Right ventricle myocardium inferior (tissue), 1 donor: ENCODE measurements at regions not wholly inside any gene's neighbourhood (a gene's known extent, or its start where the extent isn't known, plus 50 kb on each side); places are given as distances from the start of the nearest gene placed in this dataset.

Experiments used
- ATAC-seq: fragments of 200-7000 bp; cut with Tn5 transposase; one replicate; pipeline ENCODE4 v1.9.1; 2020; ENCODE audit warnings: mild to moderate bottlenecking, moderate library complexity
- DNase-seq: peaks from one replicate; pipeline ENCODE4 v3.0.0; 2021; ENCODE audit errors: missing footprints
- intact Hi-C: fragments of 100-400 bp; cut with DNase I; formaldehyde crosslinking; loops from one replicate; pipeline ENCODE4 v1.11.0; 2022
- donor health status: DM: no; HTN: yes; CAD: no; lungs with severe emphysema.

DNA sequence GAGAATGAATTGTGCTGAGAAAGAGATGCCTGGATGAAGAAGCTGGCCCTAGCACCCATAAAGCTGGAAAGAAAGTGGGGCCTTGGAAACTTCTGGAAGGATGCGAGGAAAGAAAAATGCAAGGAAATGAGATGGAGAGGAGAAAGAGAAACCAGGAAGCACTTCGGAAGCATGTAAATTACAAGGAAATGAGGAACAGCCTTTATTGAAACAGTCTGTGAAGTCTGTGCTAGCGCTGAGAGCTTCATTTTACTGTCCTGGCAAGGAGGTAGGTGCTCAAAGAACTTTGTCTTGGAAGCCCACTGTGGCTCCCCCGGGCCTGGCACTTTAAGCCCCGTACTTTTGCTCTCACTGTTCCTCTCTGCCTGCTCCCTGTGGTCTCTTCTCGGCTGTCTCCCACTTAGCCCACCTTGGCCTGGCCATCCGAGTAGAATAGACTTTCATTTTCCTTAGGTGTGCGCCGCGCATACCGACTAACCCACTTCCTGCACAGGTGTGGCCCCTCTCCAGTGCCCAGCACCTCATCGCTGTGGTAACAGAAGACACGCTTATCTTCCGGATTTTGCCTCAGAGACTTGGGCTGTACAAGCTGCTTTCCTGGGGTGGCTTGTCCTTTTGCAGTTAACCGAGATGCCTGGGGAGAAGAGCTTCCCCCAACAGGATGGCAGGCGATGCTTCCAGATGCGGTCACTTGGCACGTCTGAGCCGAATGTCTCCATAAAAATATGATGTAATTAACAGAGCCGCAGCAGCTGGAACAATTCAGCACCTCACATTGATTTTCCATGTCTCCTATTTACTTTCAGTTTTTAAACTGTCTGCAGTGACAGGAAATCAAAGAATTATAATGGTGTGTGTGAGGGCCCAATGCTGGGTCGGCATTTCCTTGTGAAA, 199.6 kb downstream of the HRH4 start:
- ATAC-seq, result peak; percentile 75
- intact Hi-C loops, result no loop called here

GRCh38 chr18:24660956-24661355, 200.5 kb downstream of the HRH4 start:
- no peak for DNase-seq
- intact Hi-C loops, result no loop called here
- ATAC-seq, result no peak

More for the DNA sequence above, 199.6 kb downstream of the HRH4 start:
- no peak for DNase-seq

DNA sequence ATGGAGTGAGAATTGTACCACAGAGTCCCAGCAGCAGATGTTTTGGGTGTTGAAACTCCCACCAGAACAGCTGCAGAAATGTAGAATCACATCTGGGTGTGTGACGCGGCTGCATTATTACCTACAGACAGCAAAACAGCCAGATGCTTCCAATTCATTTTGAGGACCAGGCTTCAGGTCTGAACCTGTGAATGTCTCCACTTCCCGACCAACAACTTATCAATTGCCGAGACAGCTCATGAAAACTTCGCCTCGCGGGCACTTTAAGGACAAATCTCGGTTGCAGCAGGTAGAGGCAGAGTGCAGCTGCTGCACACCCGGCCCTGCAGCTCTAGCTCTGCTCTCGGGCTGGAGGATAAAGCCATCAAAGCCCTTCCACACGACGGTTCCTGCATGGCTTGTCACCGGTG, 202.0 kb downstream of the HRH4 start:
- DNase-seq (no peak), ATAC-seq (no peak)
- intact Hi-C loops, result no loop called here

- DNase-seq, result no peak
Observed at GRCh38 chr18:24663026-24663425, 202.6 kb downstream of the HRH4 start.

GRCh38 chr18:24669015-24669414, 208.6 kb downstream of the HRH4 start:
- ATAC-seq (no peak), DNase-seq (no peak)
- intact Hi-C loops, result no loop called here

More at GRCh38 chr18:24663026-24663425, 202.6 kb downstream of the HRH4 start:
- ATAC-seq, result no peak
- intact Hi-C loops, result no loop called here

DNA sequence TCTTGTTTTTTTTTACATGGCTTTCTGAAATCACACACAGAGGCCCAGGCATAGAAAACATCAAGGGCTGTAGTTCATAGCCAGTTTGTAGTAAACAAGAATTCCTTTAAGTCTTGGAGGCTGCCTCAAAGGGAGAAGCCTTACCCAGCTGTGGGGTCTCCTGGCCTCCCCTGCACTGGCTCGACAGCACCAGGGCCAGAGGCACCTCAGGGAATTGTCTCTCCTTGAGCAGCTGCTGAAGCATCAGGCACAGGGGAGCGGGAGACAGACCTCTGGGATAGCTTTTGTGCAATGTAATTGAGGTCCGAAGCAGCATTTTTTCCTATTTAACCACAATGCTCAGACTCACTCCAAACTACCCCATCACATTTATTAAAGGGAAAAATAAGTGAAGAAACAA, 209.1 kb downstream of the HRH4 start:
- DNase-seq, result no peak
- intact Hi-C loops, result no loop called here
- ATAC-seq, result no peak

GRCh38 chr18:24672165-24672941, 211.9 kb downstream of the HRH4 start:
- intact Hi-C loops, result loop anchor here (5.0 kb wide), 1 partner anchor 70 kb away; no protein-coding TSS in a partner anchor
- DNase-seq, result no peak
- no peak for ATAC-seq

- DNase-seq, result no peak
- ATAC-seq, result no peak
- intact Hi-C loops, result loop anchor here (5.0 kb wide), 1 partner anchor 72 kb away; no protein-coding TSS in a partner anchor
Observed at GRCh38 chr18:24674200-24674599, 213.8 kb downstream of the HRH4 start.

DNA sequence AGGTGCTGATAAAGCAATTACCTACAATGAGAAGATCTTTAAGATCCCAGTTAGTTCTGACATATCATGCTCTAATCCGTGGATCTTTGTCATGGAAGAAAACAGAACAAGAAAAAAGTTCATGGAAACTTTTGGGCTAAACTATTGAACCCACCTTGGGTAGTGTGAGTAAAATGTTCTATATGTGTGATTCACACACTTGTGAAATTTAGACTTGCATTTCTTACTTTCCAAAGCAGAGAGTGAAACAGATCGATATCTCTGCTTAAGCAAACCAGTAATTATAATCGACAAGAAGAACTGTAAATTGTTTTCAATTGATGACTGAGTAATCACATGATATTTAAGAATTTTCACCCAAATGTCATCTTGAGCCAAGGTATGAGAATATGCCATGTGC, 214.2 kb downstream of the HRH4 start:
- no peak for ATAC-seq
- intact Hi-C loops, result loop anchor here (5.0 kb wide), 1 partner anchor 72 kb away; no protein-coding TSS in a partner anchor
- DNase-seq, result no peak

DNA sequence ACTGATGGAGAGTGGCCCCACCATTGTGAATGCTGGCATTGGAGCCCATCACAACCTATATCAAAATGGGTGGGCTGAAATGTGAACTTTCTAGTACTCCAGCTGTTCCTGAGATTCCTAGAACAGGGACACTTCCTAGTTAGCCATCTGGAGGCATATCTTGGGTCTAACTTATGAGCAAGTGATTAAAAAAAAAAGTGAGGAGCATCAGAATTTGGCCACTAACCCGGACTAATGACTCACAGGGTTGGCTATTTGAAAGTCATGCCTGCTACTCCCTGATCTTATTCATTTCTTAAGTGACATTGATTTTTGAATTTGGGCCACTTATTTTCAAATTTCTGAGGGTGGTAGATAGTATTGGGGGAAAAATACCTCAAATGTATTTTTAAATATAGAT, 216.6 kb downstream of the HRH4 start:
- DNase-seq (no peak), ATAC-seq (no peak)
- intact Hi-C loops, result no loop called here

DNA sequence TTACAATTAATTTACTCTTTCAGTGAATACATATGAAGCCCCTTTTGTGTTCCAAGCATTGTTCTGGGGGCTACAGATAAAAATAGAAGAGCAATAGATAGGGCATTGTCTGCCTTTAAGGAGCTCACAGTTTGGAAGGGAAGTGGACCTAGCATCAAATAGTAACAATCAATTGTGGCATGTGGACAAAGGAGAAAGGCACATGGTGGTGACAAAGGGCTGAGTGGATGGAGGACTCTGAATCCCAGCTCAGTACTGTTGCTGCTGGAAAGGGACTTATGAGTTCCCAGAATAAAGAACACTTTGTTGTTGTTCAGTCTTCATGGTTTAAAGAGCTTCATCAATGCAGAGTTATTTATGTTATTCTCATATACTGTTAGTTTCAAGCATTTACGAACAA, 217.7 kb downstream of the HRH4 start:
- intact Hi-C loops, result no loop called here
- ATAC-seq, result no peak
- no peak for DNase-seq

DNA sequence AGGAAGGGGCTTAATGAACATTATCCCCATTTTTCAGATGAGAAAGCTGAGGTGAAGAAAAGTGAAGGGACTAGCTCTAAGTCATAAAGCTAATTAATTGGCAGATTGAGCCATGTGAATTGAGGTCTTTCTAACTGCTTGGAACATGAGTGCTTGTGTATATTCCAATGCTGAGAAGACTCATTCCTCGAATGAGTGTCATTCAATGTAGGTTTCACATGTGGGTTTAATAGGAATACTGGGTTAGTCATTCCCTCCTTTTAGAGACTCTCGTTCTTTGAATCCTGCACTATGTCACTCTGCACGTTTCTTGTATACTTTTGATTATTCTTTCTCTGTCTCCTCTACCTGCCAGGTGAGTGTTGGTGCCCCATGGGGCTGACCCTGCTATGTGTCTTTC, 218.2 kb downstream of the HRH4 start:
- intact Hi-C loops, result no loop called here
- no peak for ATAC-seq
- no peak for DNase-seq

- ATAC-seq, result no peak
- intact Hi-C loops, result no loop called here
- no peak for DNase-seq
Observed at GRCh38 chr18:24679062-24679461, 218.6 kb downstream of the HRH4 start.

DNA sequence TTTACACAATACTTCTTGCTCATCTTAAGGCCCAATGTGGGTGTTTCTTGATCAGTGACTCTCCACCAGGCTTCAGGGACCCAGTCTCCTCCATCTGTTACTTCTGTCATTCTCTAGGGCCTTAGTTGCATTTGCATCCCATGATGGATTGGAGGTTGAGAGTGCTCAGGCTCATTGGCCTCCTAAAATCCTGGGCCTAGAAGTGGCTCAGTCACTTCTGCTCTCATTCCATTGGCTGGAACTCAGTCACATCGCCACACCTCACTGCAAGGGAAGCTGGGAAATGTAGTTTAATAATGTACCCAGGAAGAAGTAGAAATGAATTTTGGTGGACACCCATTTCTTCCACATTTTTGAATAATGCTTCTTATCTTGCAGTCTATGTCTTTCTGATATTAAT, 223.5 kb downstream of the HRH4 start:
- intact Hi-C loops, result no loop called here
- no peak for ATAC-seq
- DNase-seq, result no peak

DNA sequence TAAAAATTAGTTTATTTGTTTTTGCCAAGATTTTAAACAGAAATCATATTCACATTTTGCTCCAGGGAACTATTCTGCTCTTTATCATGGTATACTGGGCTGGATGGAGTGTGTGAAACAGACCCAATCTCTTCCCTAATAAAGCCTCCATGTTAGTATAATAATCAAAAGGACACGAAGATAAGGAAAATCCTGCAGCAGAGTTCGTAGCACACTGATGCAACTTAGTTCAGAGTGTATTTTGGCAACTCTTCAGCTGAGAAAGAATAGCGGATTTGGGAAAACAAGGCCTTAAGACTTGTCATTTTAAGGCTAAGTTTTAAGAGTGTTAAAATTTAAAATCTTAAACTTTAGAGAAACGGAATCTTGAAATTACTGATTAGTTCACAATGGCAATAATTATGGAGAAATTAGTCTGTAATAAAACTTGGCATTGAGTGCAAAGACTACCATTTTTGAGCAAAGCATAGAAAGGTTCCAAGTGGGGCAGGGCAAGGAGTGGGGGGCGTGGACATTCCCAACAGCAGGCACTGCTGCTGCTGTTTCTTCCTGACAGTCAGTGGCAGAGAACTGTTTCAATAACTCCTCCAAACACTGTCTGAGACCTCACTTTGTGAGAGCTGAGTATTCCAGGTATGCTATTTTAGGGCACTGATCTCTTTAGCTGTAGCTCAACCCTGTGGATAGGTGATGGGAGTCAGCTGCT, 225.0 kb downstream of the HRH4 start:
- no peak for DNase-seq
- no peak for ATAC-seq
- intact Hi-C loops, result no loop called here

- DNase-seq, result no peak
- no peak for ATAC-seq
- intact Hi-C loops, result no loop called here
Observed at GRCh38 chr18:24695168-24695567, 234.7 kb downstream of the HRH4 start.

- ATAC-seq, result no peak
- DNase-seq, result no peak
- intact Hi-C loops, result no loop called here
Observed at GRCh38 chr18:24702001-24702515, 241.6 kb downstream of the HRH4 start.

GRCh38 chr18:24703316-24703715, 242.9 kb downstream of the HRH4 start:
- intact Hi-C loops, result no loop called here
- no peak for ATAC-seq
- DNase-seq, result no peak

- intact Hi-C loops, result no loop called here
- DNase-seq (no peak), ATAC-seq (no peak)
Observed at GRCh38 chr18:24704946-24705630, 244.7 kb downstream of the HRH4 start.
